OCI-LY1 (cell line): ENCODE measurements at regions not wholly inside any gene's neighbourhood (a gene's known extent, or its start where the extent isn't known, plus 50 kb on each side); places are given as distances from the start of the nearest gene placed in this dataset.

Experiments used
- H2AFZ ChIP-seq: fragments of 200-600 bp; sonication (generic), shearing (Covaris generic); 2 replicates; pipeline ENCODE4 v1.6.0; 2014; ENCODE audit warnings: antibody characterized with exemption, mild to moderate bottlenecking, low read length
- H3F3A ChIP-seq: fragments of 200-600 bp; sonication (generic), shearing (Covaris generic); 2 replicates; pipeline ENCODE4 v1.6.0; 2014; ENCODE audit warnings: mild to moderate bottlenecking, antibody characterized with exemption, low read length, moderate library complexity; ENCODE audit not compliant: insufficient read depth
- H3K27ac ChIP-seq: fragments of 200-600 bp; sonication (generic); 2 replicates; pipeline ENCODE4 v1.5.1; 2014; ENCODE audit warnings: low read length, mixed run types, mild to moderate bottlenecking, low read depth; ENCODE audit not compliant: poor library complexity, severe bottlenecking
- H3K27me3 ChIP-seq: fragments of 200-600 bp; sonication (generic); 2 replicates; pipeline ENCODE4 v1.6.0; 2014; ENCODE audit warnings: antibody characterized with exemption, mild to moderate bottlenecking, low read length, moderate library complexity; ENCODE audit not compliant: insufficient read depth
- H3K36me3 ChIP-seq: fragments of 200-600 bp; sonication (generic); 2 replicates; pipeline ENCODE4 v1.6.1; 2014; ENCODE audit warnings: mild to moderate bottlenecking, antibody characterized with exemption, low read length, moderate library complexity, mixed read lengths; ENCODE audit not compliant: insufficient read depth
- H3K4me1 ChIP-seq: fragments of 200-600 bp; sonication (generic); 2 replicates; pipeline ENCODE4 v1.5.1; 2014; ENCODE audit warnings: mild to moderate bottlenecking, low read length, moderate library complexity; ENCODE audit not compliant: insufficient read depth, severe bottlenecking
- H3K4me2 ChIP-seq: fragments of 200-600 bp; sonication (generic), shearing (Covaris generic); 2 replicates; pipeline ENCODE4 v1.6.1; 2014; ENCODE audit warnings: low read length
- H3K4me3 ChIP-seq: fragments of 200-600 bp; sonication (generic); 2 replicates; pipeline ENCODE4 v1.5.1; 2014; ENCODE audit warnings: low read length, low read depth, mild to moderate bottlenecking, mixed read lengths; ENCODE audit not compliant: poor library complexity, severe bottlenecking
- H3K79me2 ChIP-seq: fragments of 200-600 bp; shearing (Covaris generic); 2 replicates; pipeline ENCODE4 v1.6.1; 2016; ENCODE audit warnings: mixed run types, low read length, mixed read lengths; ENCODE audit not compliant: insufficient read depth
- H3K9ac ChIP-seq: fragments of 200-600 bp; sonication (generic), shearing (Covaris generic); 2 replicates; pipeline ENCODE4 v1.6.1; 2014; ENCODE audit warnings: mild to moderate bottlenecking, low read length, mixed read lengths
- H3K9me2 ChIP-seq: fragments of 200-600 bp; sonication (generic), shearing (Covaris generic); 2 replicates; pipeline ENCODE4 v1.6.1; 2014; ENCODE audit warnings: low read depth, mild to moderate bottlenecking, low read length, mixed read lengths
- H3K9me3 ChIP-seq: fragments of 200-600 bp; shearing (Covaris generic); 2 replicates; pipeline ENCODE4 v1.6.1; 2014; ENCODE audit warnings: low read length, mixed read lengths
- H4K20me1 ChIP-seq: fragments of 200-600 bp; sonication (generic), shearing (Covaris generic); 2 replicates; pipeline ENCODE4 v1.6.0; 2016; ENCODE audit warnings: mild to moderate bottlenecking, low read length; ENCODE audit not compliant: insufficient read depth
- EZH2 ChIP-seq: fragments of 200-600 bp; sonication (generic), shearing (Covaris generic); IDR thresholded peaks from 2 replicates; pipeline ENCODE4 v1.8.0; 2017; ENCODE audit warnings: borderline replicate concordance, mixed run types, mild to moderate bottlenecking, antibody characterized with exemption, low read length, moderate library complexity, mixed read lengths
- TF ChIP-seq, protein P1 (sequence below): fragments of 200-600 bp; sonication (generic), shearing (Covaris generic); IDR thresholded peaks from 2 replicates; pipeline ENCODE4 v1.5.1; 2017; ENCODE audit warnings: mild to moderate bottlenecking, antibody characterized with exemption, low read length, moderate library complexity, mixed read lengths

DNA sequence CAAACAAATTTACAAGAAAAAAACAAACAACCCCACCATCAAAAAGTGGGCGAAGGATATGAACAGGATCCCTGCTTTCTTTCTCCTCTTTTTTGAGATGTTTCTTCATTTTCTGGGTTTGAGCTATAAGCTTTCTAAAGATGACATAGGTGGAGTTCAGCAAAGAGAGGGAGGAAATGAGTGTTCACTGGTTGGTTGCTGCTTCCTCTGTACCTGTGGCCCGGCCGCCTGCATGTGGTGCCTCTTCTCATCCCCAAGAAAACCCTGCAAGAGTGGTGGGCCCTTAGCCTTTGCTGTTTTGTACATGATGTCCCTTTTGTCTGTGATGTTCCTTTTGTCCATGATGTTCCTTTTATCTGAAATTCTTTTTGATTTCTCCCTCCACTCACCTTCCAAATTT lies 178.4 kb upstream of the SERP2 start:
- Histone ChIP-seq H3K27ac (no peak overlapping the region), H3K36me3 (no peaks in the 10 kb centered on the region), H3K79me2 (no peaks in the 10 kb centered on the region), H3K9ac (no peak overlapping the region), H3K4me1 (no peaks in the 10 kb centered on the region), H2AFZ (no peak overlapping the region), H4K20me1 (no peaks in the 10 kb centered on the region), H3K4me2 (no peak overlapping the region), H3K9me2 (no peaks in the 10 kb centered on the region), H3F3A (no peaks in the 10 kb centered on the region), H3K9me3 (no peaks in the 10 kb centered on the region), H3K4me3 (no peak overlapping the region), H3K27me3 (no peaks in the 10 kb centered on the region)
- TF ChIP-seq EZH2 = no peak
- TF ChIP-seq, protein P1, sequence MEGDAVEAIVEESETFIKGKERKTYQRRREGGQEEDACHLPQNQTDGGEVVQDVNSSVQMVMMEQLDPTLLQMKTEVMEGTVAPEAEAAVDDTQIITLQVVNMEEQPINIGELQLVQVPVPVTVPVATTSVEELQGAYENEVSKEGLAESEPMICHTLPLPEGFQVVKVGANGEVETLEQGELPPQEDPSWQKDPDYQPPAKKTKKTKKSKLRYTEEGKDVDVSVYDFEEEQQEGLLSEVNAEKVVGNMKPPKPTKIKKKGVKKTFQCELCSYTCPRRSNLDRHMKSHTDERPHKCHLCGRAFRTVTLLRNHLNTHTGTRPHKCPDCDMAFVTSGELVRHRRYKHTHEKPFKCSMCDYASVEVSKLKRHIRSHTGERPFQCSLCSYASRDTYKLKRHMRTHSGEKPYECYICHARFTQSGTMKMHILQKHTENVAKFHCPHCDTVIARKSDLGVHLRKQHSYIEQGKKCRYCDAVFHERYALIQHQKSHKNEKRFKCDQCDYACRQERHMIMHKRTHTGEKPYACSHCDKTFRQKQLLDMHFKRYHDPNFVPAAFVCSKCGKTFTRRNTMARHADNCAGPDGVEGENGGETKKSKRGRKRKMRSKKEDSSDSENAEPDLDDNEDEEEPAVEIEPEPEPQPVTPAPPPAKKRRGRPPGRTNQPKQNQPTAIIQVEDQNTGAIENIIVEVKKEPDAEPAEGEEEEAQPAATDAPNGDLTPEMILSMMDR = no peak

DNA sequence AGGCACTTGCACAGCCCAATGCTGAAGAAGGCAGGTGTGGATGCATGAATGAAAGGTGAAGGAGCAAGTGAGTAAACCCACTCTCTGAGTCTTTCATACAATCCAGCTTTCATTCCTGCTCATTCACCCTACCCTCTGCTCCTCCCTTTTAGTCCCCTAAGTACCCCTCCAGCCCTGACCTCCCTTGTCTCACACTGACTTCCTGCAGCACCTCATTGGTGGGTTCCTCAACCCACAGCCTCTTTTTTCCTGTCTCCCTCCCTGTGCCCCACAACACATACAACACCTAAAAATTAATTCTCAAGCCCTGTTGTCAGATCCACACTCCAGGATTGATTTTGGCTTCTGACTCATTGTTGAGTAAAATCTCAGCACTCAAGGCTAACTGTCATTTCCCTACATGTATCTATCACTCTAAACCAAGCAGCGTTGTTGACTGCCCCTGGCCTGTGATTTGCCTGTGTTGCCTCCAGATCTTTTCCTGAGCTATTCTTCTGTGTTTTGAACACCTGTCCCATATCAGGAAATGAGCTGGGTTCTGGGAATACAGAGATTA lies 177.3 kb upstream of the SERP2 start:
- Histone ChIP-seq H3K27me3 (no peaks in the 10 kb centered on the region), H3K79me2 (no peaks in the 10 kb centered on the region), H3K9me2 (no peaks in the 10 kb centered on the region), H3F3A (no peaks in the 10 kb centered on the region), H3K9ac (no peak overlapping the region), H3K4me3 (no peak overlapping the region), H3K36me3 (no peaks in the 10 kb centered on the region), H4K20me1 (no peaks in the 10 kb centered on the region), H3K9me3 (no peaks in the 10 kb centered on the region), H3K4me1 (no peaks in the 10 kb centered on the region), H3K4me2 (no peak overlapping the region), H2AFZ (no peak overlapping the region), H3K27ac (no peak overlapping the region)
- no peak for TF ChIP-seq EZH2
- TF ChIP-seq, protein P1 = no peak

DNA sequence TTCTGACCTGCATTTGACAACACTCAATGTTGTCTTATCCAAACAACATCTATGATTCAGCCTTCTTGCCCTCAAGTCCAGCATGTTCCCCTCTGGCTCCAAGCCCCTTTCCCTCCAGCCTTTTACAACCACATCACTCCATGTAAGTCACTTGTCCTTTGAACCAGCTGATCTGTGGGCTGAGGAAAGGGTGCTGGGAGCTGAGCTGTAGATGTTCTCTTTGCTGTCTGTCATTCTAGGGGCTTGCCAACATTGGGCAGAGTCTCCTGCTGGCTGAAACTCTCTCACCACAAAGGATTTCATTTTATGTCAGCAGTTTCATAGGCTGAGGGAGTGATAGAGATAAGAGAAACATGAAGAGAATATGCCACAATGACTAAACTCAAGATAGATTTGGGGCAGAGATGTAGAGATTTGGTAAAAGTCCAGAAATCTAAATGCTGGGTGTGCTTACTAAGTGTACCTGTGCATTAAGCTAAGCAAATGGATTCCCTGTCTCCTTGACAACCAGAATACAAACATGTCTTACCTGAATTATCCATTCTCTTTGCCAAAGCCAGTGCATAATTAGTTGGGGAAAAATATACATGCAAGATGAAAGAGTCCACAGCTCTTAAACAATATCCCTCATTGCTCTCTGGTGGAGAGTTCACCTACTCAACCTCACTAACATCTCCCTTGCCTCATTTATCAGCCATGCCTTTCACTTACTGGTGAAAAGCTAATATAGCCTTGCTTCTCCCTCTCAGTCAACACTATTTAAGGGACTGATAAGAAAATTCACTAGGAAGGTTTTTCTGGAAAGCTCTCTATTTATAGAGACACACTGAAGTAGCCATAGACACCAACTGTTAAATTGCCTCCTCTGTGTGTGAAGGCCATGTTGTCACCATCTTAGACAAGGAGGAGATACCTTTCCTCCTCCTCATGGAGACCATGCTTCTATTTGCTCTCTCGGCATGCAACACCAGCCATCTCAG lies 175.5 kb upstream of the SERP2 start:
- Histone ChIP-seq H2AFZ (no peak overlapping the region), H3K27me3 (no peaks in the 10 kb centered on the region), H3F3A (no peaks in the 10 kb centered on the region), H3K4me1 (no peaks in the 10 kb centered on the region), H3K36me3 (no peaks in the 10 kb centered on the region), H3K9me2 (no peaks in the 10 kb centered on the region), H3K27ac (no peak overlapping the region), H3K9me3 (no peaks in the 10 kb centered on the region), H3K9ac (no peak overlapping the region), H3K4me3 (no peak overlapping the region), H3K79me2 (no peaks in the 10 kb centered on the region), H4K20me1 (no peaks in the 10 kb centered on the region), H3K4me2 (no peak overlapping the region)
- no peak for TF ChIP-seq EZH2
- TF ChIP-seq, protein P1 = no peak
